CD4-positive, alpha-beta T cell (primary cell): ENCODE measurements at regions not wholly inside any gene's neighbourhood (a gene's known extent, or its start where the extent isn't known, plus 50 kb on each side); places are given as distances from the start of the nearest gene placed in this dataset.

Experiments
- ATAC-seq: fragments of 200-7000 bp; cut with Tn5 transposase; one replicate; pipeline ENCODE4 v1.10.0; 2022; ENCODE audit warnings: mild to moderate bottlenecking; ENCODE audit not compliant: poor library complexity
- CTCF ChIA-PET: fragments of 350-600 bp; sonication (Branson Sonifier 250); formaldehyde crosslinking; loops from one replicate; lab custom pipeline; 2021; ENCODE audit warnings: antibody characterized with exemption, inconsistent platforms; lab: Charles Lee
- POLR2A ChIA-PET: fragments of 350-600 bp; sonication (Branson Sonifier 250); formaldehyde crosslinking; loops from one replicate; lab custom pipeline; 2021; ENCODE audit warnings: antibody characterized with exemption, inconsistent platforms; lab: Charles Lee
- DNase-seq, 14 experiments: peaks; one replicate each; pipeline ENCODE4 v3.0.0-alpha.2; 2013 to 2020; ENCODE audit warnings: mixed read lengths in 2 of 14
- H3K27ac ChIP-seq, 2 donors: one replicate each; pipeline versions ENCODE4 v1.5.1 to v1.7.0; 2013; ENCODE audit warnings: low read length in 2 of 2, low read depth in 1 of 2, mild to moderate bottlenecking in 1 of 2
- H3K27me3 ChIP-seq, 2 experiments: 1 replicate in 1 of 2; 2 replicates in 1 of 2; pipeline versions ENCODE4 v1.6.1 to v1.7.0; 2013; ENCODE audit warnings: low read length in 2 of 2, control low read depth in 1 of 2, mild to moderate bottlenecking in 1 of 2, moderate library complexity in 1 of 2; ENCODE audit not compliant: insufficient read depth in 2 of 2, control insufficient read depth in 1 of 2
- H3K36me3 ChIP-seq: one replicate; pipeline ENCODE4 v1.6.1; 2013; ENCODE audit warnings: low read length, control low read depth; ENCODE audit not compliant: insufficient read depth
- H3K4me1 ChIP-seq: one replicate; pipeline ENCODE4 v1.6.1; 2013; ENCODE audit warnings: low read length, control low read depth; ENCODE audit not compliant: insufficient read depth
- H3K4me3 ChIP-seq: one replicate; pipeline ENCODE4 v1.5.1; 2013; ENCODE audit warnings: mild to moderate bottlenecking, low read length, moderate library complexity
- H3K9me3 ChIP-seq, 2 experiments: 1 replicate in 1 of 2; 2 replicates in 1 of 2; pipeline versions ENCODE4 v1.6.1 to v1.7.0; 2013; ENCODE audit warnings: low read length in 2 of 2, mild to moderate bottlenecking in 2 of 2, control low read depth in 1 of 2, moderate library complexity in 1 of 2; ENCODE audit not compliant: control insufficient read depth in 1 of 2, insufficient read depth in 1 of 2
- H3K27ac Mint-ChIP-seq: one replicate; pipeline ENCODE4 v1.8.0; 2020; ENCODE audit warnings: mixed read lengths
- H3K27me3 Mint-ChIP-seq: one replicate; pipeline ENCODE4 v1.8.0; 2021; ENCODE audit warnings: mixed read lengths
- H3K36me3 Mint-ChIP-seq: one replicate; pipeline ENCODE4 v1.8.0; 2021; ENCODE audit warnings: low read depth, mixed read lengths
- H3K4me1 Mint-ChIP-seq: one replicate; pipeline ENCODE4 v1.8.0; 2021; ENCODE audit warnings: low read depth, mixed read lengths
- H3K4me3 Mint-ChIP-seq: one replicate; pipeline ENCODE4 v1.8.0; 2020; ENCODE audit warnings: mild to moderate bottlenecking, mixed read lengths
- H3K9me3 Mint-ChIP-seq: one replicate; pipeline ENCODE4 v1.8.0; 2020; ENCODE audit warnings: mixed read lengths
- intact Hi-C, 2 experiments: fragments of 100-400 bp; cut with DNase I in 1 of 2; cut with micrococcal nuclease in 1 of 2; formaldehyde crosslinking; loops; one replicate each; pipeline versions ENCODE4 v1.15.1 to v1.9.0; 2023 to 2025; cut with DNase I, micrococcal nuclease
- TF ChIP-seq, protein P1 (sequence below): fragments of 200-600 bp; IDR thresholded peaks from one replicate; pipeline ENCODE4 v1.8.0; 2022; ENCODE audit warnings: antibody characterized with exemption, mild to moderate bottlenecking

DNA sequence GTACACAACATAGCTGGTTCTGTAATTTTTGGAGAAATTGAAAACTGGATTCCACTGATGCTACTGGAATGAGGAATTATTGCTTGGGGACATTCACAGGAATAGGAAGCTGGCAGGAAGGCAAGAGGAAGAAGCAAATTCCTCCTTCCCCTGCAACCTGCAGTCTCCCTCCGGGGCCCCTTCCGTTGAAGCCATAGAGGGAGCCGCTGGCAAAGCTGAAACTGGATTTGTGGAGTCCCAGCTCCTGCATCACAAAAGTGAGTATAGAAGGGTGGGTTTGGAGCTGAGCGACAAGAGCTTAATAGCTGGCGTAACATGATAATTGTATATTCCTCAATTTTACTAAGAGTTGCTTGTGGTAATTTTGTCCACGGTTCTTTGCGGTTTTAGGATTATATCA lies 190.8 kb downstream of the ADRA2A start:
- Histone ChIP-seq H3K4me1 (no peaks in the 10 kb centered on the region), H3K36me3 (no peaks in the 10 kb centered on the region), H3K4me3 (no peak overlapping the region), H3K27me3 (peaks cover 9% of the 10 kb centered on the region in 2 experiments), H3K9me3 (no peaks in the 10 kb centered on the region), H3K27ac (no peak overlapping the region)
- Mint-ChIP-seq H3K36me3 (no peaks in the 10 kb centered on the region), H3K27me3 (peaks cover 60% of the 10 kb centered on the region), H3K4me3 (no peak overlapping the region), H3K27ac (no peak overlapping the region), H3K9me3 (no peaks in the 10 kb centered on the region), H3K4me1 (no peaks in the 10 kb centered on the region)
- ChIA-PET CTCF (no interaction called here), POLR2A (no interaction called here)
- ATAC-seq (no peak), DNase-seq (no peak)
- intact Hi-C loops = no loop called here
- TF ChIP-seq, protein P1, sequence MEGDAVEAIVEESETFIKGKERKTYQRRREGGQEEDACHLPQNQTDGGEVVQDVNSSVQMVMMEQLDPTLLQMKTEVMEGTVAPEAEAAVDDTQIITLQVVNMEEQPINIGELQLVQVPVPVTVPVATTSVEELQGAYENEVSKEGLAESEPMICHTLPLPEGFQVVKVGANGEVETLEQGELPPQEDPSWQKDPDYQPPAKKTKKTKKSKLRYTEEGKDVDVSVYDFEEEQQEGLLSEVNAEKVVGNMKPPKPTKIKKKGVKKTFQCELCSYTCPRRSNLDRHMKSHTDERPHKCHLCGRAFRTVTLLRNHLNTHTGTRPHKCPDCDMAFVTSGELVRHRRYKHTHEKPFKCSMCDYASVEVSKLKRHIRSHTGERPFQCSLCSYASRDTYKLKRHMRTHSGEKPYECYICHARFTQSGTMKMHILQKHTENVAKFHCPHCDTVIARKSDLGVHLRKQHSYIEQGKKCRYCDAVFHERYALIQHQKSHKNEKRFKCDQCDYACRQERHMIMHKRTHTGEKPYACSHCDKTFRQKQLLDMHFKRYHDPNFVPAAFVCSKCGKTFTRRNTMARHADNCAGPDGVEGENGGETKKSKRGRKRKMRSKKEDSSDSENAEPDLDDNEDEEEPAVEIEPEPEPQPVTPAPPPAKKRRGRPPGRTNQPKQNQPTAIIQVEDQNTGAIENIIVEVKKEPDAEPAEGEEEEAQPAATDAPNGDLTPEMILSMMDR = no peak

DNA sequence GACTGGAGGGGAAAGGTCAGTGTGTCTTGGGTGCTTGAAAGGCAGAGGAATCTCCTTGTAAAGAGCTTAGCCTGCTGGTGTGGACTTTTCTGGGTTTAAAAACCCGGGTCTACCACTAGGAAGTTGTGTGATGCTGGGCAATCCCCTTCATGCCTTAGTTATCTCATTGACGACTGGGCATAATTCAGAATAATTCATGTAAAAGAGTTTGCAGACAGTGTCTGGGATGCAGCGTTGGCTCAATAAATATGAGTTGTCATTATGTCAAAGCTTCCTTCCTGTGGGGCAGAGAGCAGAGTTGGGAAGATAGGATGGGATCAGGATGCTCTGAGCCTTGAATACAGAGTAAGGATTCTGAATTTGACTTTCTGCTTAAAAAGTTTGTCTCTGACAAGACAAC lies 196.4 kb downstream of the ADRA2A start:
- H3K9me3 ChIP-seq = no peaks in the 10 kb centered on the region
- POLR2A ChIA-PET = no interaction called here
- peaks cover 66% of the 10 kb centered on the region for H3K27me3 Mint-ChIP-seq
- TF ChIP-seq, protein P1 = no peak
- DNase-seq (no peak), ATAC-seq (no peak)
- no peak overlapping the region for H3K4me3 Mint-ChIP-seq
- intact Hi-C loops = no loop called here
- no peaks in the 10 kb centered on the region for H3K36me3 Mint-ChIP-seq
- no peak overlapping the region for H3K27ac Mint-ChIP-seq
- CTCF ChIA-PET = no interaction called here
- no peaks in the 10 kb centered on the region for H3K9me3 Mint-ChIP-seq
- no peaks in the 10 kb centered on the region for H3K36me3 ChIP-seq
- H3K4me1 ChIP-seq = no peaks in the 10 kb centered on the region
- peaks cover 0 to 5% of the 10 kb centered on the region in 2 experiments for H3K27me3 ChIP-seq
- H3K4me3 ChIP-seq = no peak overlapping the region
- no peak overlapping the region for H3K27ac ChIP-seq
- no peaks in the 10 kb centered on the region for H3K4me1 Mint-ChIP-seq

DNA sequence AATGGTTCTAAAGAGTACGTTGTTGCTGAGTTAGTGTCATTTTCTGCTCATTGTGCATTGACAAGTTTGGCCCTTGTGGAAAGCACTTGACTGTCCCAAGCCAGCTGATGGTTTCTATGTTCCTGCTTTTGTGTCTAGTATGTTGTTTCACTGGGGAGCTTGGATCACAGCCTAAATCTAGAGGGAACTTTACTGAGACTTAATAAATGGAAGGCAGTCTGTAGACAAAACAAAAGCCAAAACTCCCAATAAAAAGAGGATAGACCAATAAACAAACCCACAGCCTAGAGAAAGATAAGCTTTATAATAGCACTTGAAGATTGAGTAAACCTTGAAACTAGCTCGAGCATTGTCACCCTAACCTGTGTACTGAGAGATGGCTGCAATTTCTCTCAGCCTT lies 196.8 kb downstream of the ADRA2A start:
- TF ChIP-seq, protein P1 = no peak
- no peak for DNase-seq
- intact Hi-C loops = no loop called here
- CTCF ChIA-PET = no interaction called here
- Mint-ChIP-seq H3K9me3 (no peaks in the 10 kb centered on the region), H3K4me1 (no peaks in the 10 kb centered on the region), H3K27me3 (peaks cover 65% of the 10 kb centered on the region), H3K4me3 (no peak overlapping the region), H3K36me3 (no peaks in the 10 kb centered on the region), H3K27ac (no peak overlapping the region)
- no peak overlapping the region for H3K4me3 ChIP-seq
- H3K9me3 ChIP-seq = no peaks in the 10 kb centered on the region
- POLR2A ChIA-PET = no interaction called here
- H3K36me3 ChIP-seq = no peaks in the 10 kb centered on the region
- no peak overlapping the region for H3K27ac ChIP-seq
- no peaks in the 10 kb centered on the region for H3K4me1 ChIP-seq
- peaks cover 0 to 5% of the 10 kb centered on the region in 2 experiments for H3K27me3 ChIP-seq
- no peak for ATAC-seq
